ENCODE measurements at regions not wholly inside any gene's neighbourhood (a gene's known extent, or its start where the extent isn't known, plus 50 kb on each side); places are given as distances from the start of the nearest gene placed in this dataset.

GRCh38 chr3:177936721-177937120, 599.5 kb upstream of the KCNMB2 start:
- DNase-seq (ENCODE audit: low spot score): no peak
- in situ Hi-C loops (cut with MboI; ENCODE audit: low pct_unique_long_range_greater_than_20kb, low sequenced_read_pairs, unreplicated experiment): no loop called here
- no peak for TF ChIP-seq CTCF (IDR thresholded peaks at IDR 0.05; ENCODE audit: extremely low read depth, insufficient read depth, missing control alignments)

GRCh38 chr3:177942911-177943310, 593.3 kb upstream of the KCNMB2 start:
- in situ Hi-C loops (cut with MboI; ENCODE audit: low pct_unique_long_range_greater_than_20kb, low sequenced_read_pairs, unreplicated experiment): no loop called here
- DNase-seq (ENCODE audit: low spot score): no peak
- no peak for TF ChIP-seq CTCF (IDR thresholded peaks at IDR 0.05; ENCODE audit: extremely low read depth, insufficient read depth, missing control alignments)

GRCh38 chr3:177944228-177944661, 592.0 kb upstream of the KCNMB2 start:
- in situ Hi-C loops (cut with MboI; ENCODE audit: low pct_unique_long_range_greater_than_20kb, low sequenced_read_pairs, unreplicated experiment): no loop called here
- no peak for TF ChIP-seq CTCF (IDR thresholded peaks at IDR 0.05; ENCODE audit: extremely low read depth, insufficient read depth, missing control alignments)
- no peak for DNase-seq (ENCODE audit: low spot score)

- DNase-seq (ENCODE audit: low spot score): no peak
- in situ Hi-C loops (cut with MboI; ENCODE audit: low pct_unique_long_range_greater_than_20kb, low sequenced_read_pairs, unreplicated experiment): no loop called here
- TF ChIP-seq CTCF (IDR thresholded peaks at IDR 0.05; ENCODE audit: extremely low read depth, insufficient read depth, missing control alignments): no peak
Measured at GRCh38 chr3:177946048-177946447, 590.2 kb upstream of the KCNMB2 start.

GRCh38 chr3:177946497-177946896, 589.7 kb upstream of the KCNMB2 start:
- in situ Hi-C loops (cut with MboI; ENCODE audit: low pct_unique_long_range_greater_than_20kb, low sequenced_read_pairs, unreplicated experiment): no loop called here
- no peak for DNase-seq (ENCODE audit: low spot score)
- no peak for TF ChIP-seq CTCF (IDR thresholded peaks at IDR 0.05; ENCODE audit: extremely low read depth, insufficient read depth, missing control alignments)

- TF ChIP-seq CTCF (IDR thresholded peaks at IDR 0.05; ENCODE audit: extremely low read depth, insufficient read depth, missing control alignments): no peak
- in situ Hi-C loops (cut with MboI; ENCODE audit: low pct_unique_long_range_greater_than_20kb, low sequenced_read_pairs, unreplicated experiment): no loop called here
- no peak for DNase-seq (ENCODE audit: low spot score)
Measured at GRCh38 chr3:177946936-177947335, 589.3 kb upstream of the KCNMB2 start.

- in situ Hi-C loops (cut with MboI; ENCODE audit: low pct_unique_long_range_greater_than_20kb, low sequenced_read_pairs, unreplicated experiment): no loop called here
- no peak for DNase-seq (ENCODE audit: low spot score)
Measured at GRCh38 chr3:177947901-177948300, 588.3 kb upstream of the KCNMB2 start.

More at GRCh38 chr3:177947901-177948300, 588.3 kb upstream of the KCNMB2 start:
- no peak for TF ChIP-seq CTCF (IDR thresholded peaks at IDR 0.05; ENCODE audit: extremely low read depth, insufficient read depth, missing control alignments)
